HepG2 (cell line): ENCODE measurements at regions not wholly inside any gene's neighbourhood (a gene's known extent, or its start where the extent isn't known, plus 50 kb on each side); places are given as distances from the start of the nearest gene placed in this dataset.

Source experiments
- ATAC-seq: fragments of 200-7000 bp; cut with Tn5 transposase; 3 replicates; pipeline ENCODE4 v1.9.1; 2020; ENCODE audit warnings: mild to moderate bottlenecking, moderate library complexity
- BruUV-seq: library from RNA; stranded (reverse); fragments of 400-500 nt; replicated peaks from 2 replicates; lab custom pipeline; 2021; lab: Mats Ljungman, UMichigan
- CTCF ChIA-PET: fragments of 300-600 bp; formaldehyde crosslinking; extraction: SDS; loops from one replicate; lab custom pipeline; 2021; ENCODE audit warnings: low total read pairs, inconsistent platforms, low intra/inter-chr PET ratio; lab: Yijun Ruan, JAX
- POLR2A ChIA-PET: fragments of 350-600 bp; sonication (Branson Sonifier 250); formaldehyde crosslinking; loops from one replicate; lab custom pipeline; 2020; ENCODE audit warnings: antibody characterized with exemption, inconsistent platforms; lab: Yijun Ruan, JAX
- DNase-seq: peaks from one replicate; pipeline ENCODE4 v3.0.0-alpha.2; 2015; ENCODE audit warnings: low spot score
- FAIRE-seq: peaks from 3 replicates; lab custom pipeline; 2011; peaks lifted over from hg19 to GRCh38; lab: Jason Lieb, UNC
- H2AFZ ChIP-seq: one replicate; pipeline ENCODE4 v1.6.1; 2011; ENCODE audit warnings: low read length, inconsistent platforms
- H3K27ac ChIP-seq: fragments of 300-600 bp; 3 replicates; pipeline ENCODE4 v1.8.0; 2011; ENCODE audit warnings: mixed run types, mild to moderate bottlenecking, mixed read lengths, low read length, inconsistent platforms; ENCODE audit not compliant: insufficient read depth; ENCODE audit errors: extremely low read length
- H3K27me3 ChIP-seq, 2 experiments: fragments of 200-600 bp in 1 of 2; 2 replicates in 1 of 2; 3 replicates in 1 of 2; pipeline versions ENCODE4 v1.6.0 to v1.8.0; 2011; ENCODE audit warnings: low read length in 2 of 2, mild to moderate bottlenecking in 2 of 2, moderate library complexity in 2 of 2, inconsistent platforms in 1 of 2; ENCODE audit not compliant: insufficient read depth in 2 of 2, control insufficient read depth in 1 of 2
- H3K36me3 ChIP-seq, 2 experiments: fragments of 200-600 bp in 1 of 2; replicated peaks in 1 of 2; 2 replicates in 1 of 2; 3 replicates in 1 of 2; pipeline versions ENCODE4 v1.5.1 to v1.8.0; 2011; ENCODE audit warnings: low read length in 2 of 2, inconsistent platforms in 1 of 2; ENCODE audit not compliant: insufficient read depth in 2 of 2, control insufficient read depth in 1 of 2
- H3K4me1 ChIP-seq: 2 replicates; pipeline ENCODE4 v1.5.1; 2012; ENCODE audit warnings: low read length, inconsistent platforms; ENCODE audit not compliant: insufficient read depth
- H3K4me2 ChIP-seq: 2 replicates; pipeline ENCODE4 v1.6.0; 2011; ENCODE audit warnings: low read depth, low read length, inconsistent platforms
- H3K4me3 ChIP-seq, 3 experiments: fragments of 200-600 bp in 1 of 3; sonication (generic), shearing (Covaris generic) in 1 of 3; replicated peaks in 1 of 3; 2 replicates each; pipeline ENCODE4 v1.5.1; 2011 to 2016; ENCODE audit warnings: low read length in 3 of 3, inconsistent platforms in 2 of 3, low read depth in 2 of 3, mild to moderate bottlenecking in 2 of 3, control low read depth in 1 of 3, mixed read lengths in 1 of 3; ENCODE audit not compliant: insufficient read depth in 1 of 3
- H3K79me2 ChIP-seq: one replicate; pipeline ENCODE4 v1.6.1; 2011; ENCODE audit warnings: low read length, inconsistent platforms; ENCODE audit not compliant: insufficient read depth
- H3K9ac ChIP-seq: 2 replicates; pipeline ENCODE4 v1.6.0; 2011; ENCODE audit warnings: mild to moderate bottlenecking, low read depth, low read length, inconsistent platforms; ENCODE audit not compliant: insufficient read depth
- H3K9me3 ChIP-seq: 2 replicates; pipeline ENCODE4 v1.5.1; 2012; ENCODE audit warnings: mild to moderate bottlenecking, low read length
- H4K20me1 ChIP-seq: 2 replicates; pipeline ENCODE4 v1.6.0; 2011; ENCODE audit warnings: inconsistent platforms, mild to moderate bottlenecking, low read length, moderate library complexity; ENCODE audit not compliant: insufficient read depth
- CREB1 ChIP-seq, 2 experiments: fragments of 450-650 bp in 1 of 2; IDR thresholded peaks; 2 replicates each; pipeline ENCODE4 v1.6.1; 2016 to 2017; ENCODE audit warnings: control low read depth in 1 of 2, mild to moderate bottlenecking in 1 of 2, missing compliant biosample characterization in 1 of 2, missing genetic modification characterization in 1 of 2
- HDAC6 ChIP-seq: fragments of 200-600 bp; sonication (generic); IDR thresholded peaks from 2 replicates; pipeline ENCODE4 v1.7.0; 2017; ENCODE audit warnings: mild to moderate bottlenecking, antibody characterized with exemption, low read length, low read depth
- HMGXB4 ChIP-seq, 2 experiments: sonication (generic) in 1 of 2; formaldehyde crosslinking in 1 of 2; IDR thresholded peaks; 2 replicates each; pipeline versions ENCODE4 v1.4.0 to v1.6.1; 2018 to 2020; ENCODE audit warnings: missing genetic modification reagents in 2 of 2, borderline replicate concordance in 1 of 2, low read depth in 1 of 2, mild to moderate bottlenecking in 1 of 2, missing biosample characterization in 1 of 2
- KDM5B ChIP-seq: sonication (generic); formaldehyde crosslinking; IDR thresholded peaks from 2 replicates; pipeline ENCODE4 v1.4.0; 2020; ENCODE audit warnings: missing genetic modification reagents, mild to moderate bottlenecking, borderline replicate concordance
- KLF16 ChIP-seq, 2 experiments: sonication (generic) in 1 of 2; formaldehyde crosslinking in 1 of 2; IDR thresholded peaks; 2 replicates each; pipeline versions ENCODE4 v1.6.1 to v1.8.0; 2016 to 2023; ENCODE audit warnings: missing genetic modification reagents in 2 of 2, missing compliant biosample characterization in 1 of 2
- MED1 ChIP-seq: sonication (generic); formaldehyde crosslinking; IDR thresholded peaks from 2 replicates; pipeline ENCODE4 v1.4.0; 2020; ENCODE audit warnings: missing genetic modification reagents
- ZNF749 ChIP-seq: sonication (generic); formaldehyde crosslinking; IDR thresholded peaks from 2 replicates; pipeline ENCODE4 v1.8.0; 2022; ENCODE audit warnings: mild to moderate bottlenecking, missing genetic modification reagents, moderate library complexity, borderline replicate concordance
- in situ Hi-C: cut with HindIII; loops from 2 replicates; pipeline ENCODE4 v1.10.0; 2017; ENCODE audit warnings: low pct_unique_long_range_greater_than_20kb; ENCODE audit not compliant: extremely low pct_ligation_motif_present
- intact Hi-C: fragments of 100-400 bp; cut with micrococcal nuclease; formaldehyde crosslinking; loops from one replicate; pipeline ENCODE4 v1.10.0; 2022; ENCODE audit not compliant: unreplicated experiment
- TF ChIP-seq, protein P1 (sequence below): sonication (generic); formaldehyde crosslinking; IDR thresholded peaks from 2 replicates; pipeline ENCODE4 v1.5.0; 2020; ENCODE audit warnings: mild to moderate bottlenecking, missing genetic modification reagents

GRCh38 chr3:154933581-154933980 lies 146.5 kb upstream of the MME start (continued):
- TF ChIP-seq, protein P1, sequence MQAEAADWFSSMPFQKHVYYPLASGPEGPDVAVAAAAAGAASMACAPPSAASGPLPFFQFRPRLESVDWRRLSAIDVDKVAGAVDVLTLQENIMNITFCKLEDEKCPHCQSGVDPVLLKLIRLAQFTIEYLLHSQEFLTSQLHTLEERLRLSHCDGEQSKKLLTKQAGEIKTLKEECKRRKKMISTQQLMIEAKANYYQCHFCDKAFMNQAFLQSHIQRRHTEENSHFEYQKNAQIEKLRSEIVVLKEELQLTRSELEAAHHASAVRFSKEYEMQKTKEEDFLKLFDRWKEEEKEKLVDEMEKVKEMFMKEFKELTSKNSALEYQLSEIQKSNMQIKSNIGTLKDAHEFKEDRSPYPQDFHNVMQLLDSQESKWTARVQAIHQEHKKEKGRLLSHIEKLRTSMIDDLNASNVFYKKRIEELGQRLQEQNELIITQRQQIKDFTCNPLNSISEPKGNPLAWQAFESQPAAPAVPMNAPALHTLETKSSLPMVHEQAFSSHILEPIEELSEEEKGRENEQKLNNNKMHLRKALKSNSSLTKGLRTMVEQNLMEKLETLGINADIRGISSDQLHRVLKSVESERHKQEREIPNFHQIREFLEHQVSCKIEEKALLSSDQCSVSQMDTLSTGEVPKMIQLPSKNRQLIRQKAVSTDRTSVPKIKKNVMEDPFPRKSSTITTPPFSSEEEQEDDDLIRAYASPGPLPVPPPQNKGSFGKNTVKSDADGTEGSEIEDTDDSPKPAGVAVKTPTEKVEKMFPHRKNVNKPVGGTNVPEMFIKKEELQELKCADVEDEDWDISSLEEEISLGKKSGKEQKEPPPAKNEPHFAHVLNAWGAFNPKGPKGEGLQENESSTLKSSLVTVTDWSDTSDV, result no peak
- no peak for TF ChIP-seq KDM5B (CRISPR knock-in tag)
- no peak for TF ChIP-seq HMGXB4 (CRISPR knock-in tag; IDR thresholded peaks at IDR 0.05; ENCODE audit: borderline replicate concordance in 1 of 2, low read depth in 1 of 2)
- TF ChIP-seq KLF16 (CRISPR knock-in tag; IDR thresholded peaks at IDR 0.05), result no peak
- TF ChIP-seq HDAC6, result no peak

DNA sequence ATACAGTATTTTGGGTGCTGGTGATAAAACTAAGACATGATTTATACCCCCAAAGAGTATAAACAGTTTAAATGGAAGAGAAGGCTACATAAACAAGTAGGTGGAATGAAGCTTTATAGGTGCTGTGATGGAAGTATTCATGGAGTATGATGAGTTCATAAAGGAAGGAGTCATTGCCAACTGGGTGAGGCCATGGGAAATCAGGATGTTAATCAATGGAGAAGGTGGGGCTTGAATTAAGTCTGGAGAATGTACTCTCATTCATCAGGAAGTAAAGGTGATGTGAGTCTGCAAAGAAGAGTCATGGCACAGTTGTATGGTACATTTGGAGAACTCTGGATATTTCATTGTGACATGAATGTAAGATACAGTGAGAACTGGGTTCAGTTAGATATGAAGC lies 147.5 kb upstream of the MME start:
- no peak overlapping the region for H3K4me3 ChIP-seq
- BruUV-seq, result no TSS peak
- intact Hi-C loops, result no loop called here
- H3K79me2 ChIP-seq, result no peaks in the 10 kb centered on the region
- no peak for DNase-seq
- no peaks in the 10 kb centered on the region for H3K4me1 ChIP-seq
- ChIA-PET POLR2A (no interaction called here), CTCF (no interaction called here)
- ATAC-seq, result no peak
- TF ChIP-seq ZNF749 (CRISPR knock-in tag) (no peak), MED1 (no peak), CREB1 (IDR thresholded peaks at IDR 0.05) (peak; percentile 38; the same call in 1 of the 2 replicates), CREB1 (CRISPR knock-in tag; IDR thresholded peaks at IDR 0.05) (no peak)
- H3K27ac ChIP-seq, result no peak overlapping the region
- in situ Hi-C loops, result no loop called here
- no peaks in the 10 kb centered on the region for H3K36me3 ChIP-seq
- H3K4me2 ChIP-seq, result no peak overlapping the region
- no peaks in the 10 kb centered on the region for H3K9me3 ChIP-seq
- FAIRE-seq, result no peak
- H4K20me1 ChIP-seq, result no peaks in the 10 kb centered on the region
- H2AFZ ChIP-seq, result no peak overlapping the region
- no peaks in the 10 kb centered on the region for H3K27me3 ChIP-seq
- H3K9ac ChIP-seq, result no peak overlapping the region
